ENCODE measurements at regions not wholly inside any gene's neighbourhood (a gene's known extent, or its start where the extent isn't known, plus 50 kb on each side); places are given as distances from the start of the nearest gene placed in this dataset.

- no peaks in the 10 kb centered on the region for H3K36me3 ChIP-seq (ENCODE audit: insufficient read depth, low read length, poor library complexity, severe bottlenecking)
- peaks cover 10% of the 10 kb centered on the region for H3K27me3 ChIP-seq (replicated peaks; ENCODE audit: insufficient read depth, low read depth, low read length, poor library complexity)
- POLR2A ChIA-PET (ENCODE audit: low non-redundant PET): no interaction called here
- no peak overlapping the region for H3K27ac ChIP-seq (ENCODE audit: low read depth, low read length, poor library complexity, severe bottlenecking)
- intact Hi-C loops (cut with micrococcal nuclease; ENCODE audit: unreplicated experiment): loop anchor here (5.0 kb wide), 2 partner anchors 162 to 1163 kb away; no protein-coding TSS in a partner anchor
- H3K4me1 ChIP-seq (ENCODE audit: insufficient read depth, low read length, poor library complexity, severe bottlenecking): no peaks in the 10 kb centered on the region
- no peaks in the 10 kb centered on the region for H3K9me3 ChIP-seq (ENCODE audit: low read depth, low read length, poor library complexity, severe bottlenecking)
- CTCF ChIA-PET: no interaction called here
- no TSS peak for BruUV-seq (replicated peaks)
- no peak overlapping the region for H3K4me3 ChIP-seq (ENCODE audit: low read depth, low read length, poor library complexity, severe bottlenecking)
- no peak for DNase-seq (ENCODE audit: low spot score)
- TF ChIP-seq CTCF (conservative IDR thresholded peaks at IDR 0.05; ENCODE audit: low read depth, low read length) (no peak), EZH2 (IDR thresholded peaks at IDR 0.05; ENCODE audit: borderline replicate concordance, low read depth, low read length, poor library complexity, severe bottlenecking) (no peak)
Observed at GRCh38 chr5:10859393-10860195, 98.6 kb upstream of the DAP start.

GRCh38 chr5:10858945-10859344 is 97.9 kb upstream of the DAP start:
- CTCF ChIA-PET: no interaction called here
- Histone ChIP-seq H3K9me3 (ENCODE audit: low read depth, low read length, poor library complexity, severe bottlenecking) (no peaks in the 10 kb centered on the region), H3K4me3 (ENCODE audit: low read depth, low read length, poor library complexity, severe bottlenecking) (no peak overlapping the region), H3K27ac (ENCODE audit: low read depth, low read length, poor library complexity, severe bottlenecking) (no peak overlapping the region), H3K4me1 (ENCODE audit: insufficient read depth, low read length, poor library complexity, severe bottlenecking) (no peaks in the 10 kb centered on the region), H3K36me3 (ENCODE audit: insufficient read depth, low read length, poor library complexity, severe bottlenecking) (no peaks in the 10 kb centered on the region), H3K27me3 (replicated peaks; ENCODE audit: insufficient read depth, low read depth, low read length, poor library complexity) (peaks cover 15% of the 10 kb centered on the region)
- intact Hi-C loops (cut with micrococcal nuclease; ENCODE audit: unreplicated experiment): no loop called here
- POLR2A ChIA-PET (ENCODE audit: low non-redundant PET): no interaction called here
- TF ChIP-seq EZH2 (IDR thresholded peaks at IDR 0.05; ENCODE audit: borderline replicate concordance, low read depth, low read length, poor library complexity, severe bottlenecking) (no peak), CTCF (conservative IDR thresholded peaks at IDR 0.05; ENCODE audit: low read depth, low read length) (no peak)
- BruUV-seq (replicated peaks): no TSS peak
- DNase-seq (ENCODE audit: low spot score): no peak

GRCh38 chr5:10858307-10858706 is 97.3 kb upstream of the DAP start:
- TF ChIP-seq EZH2 (IDR thresholded peaks at IDR 0.05; ENCODE audit: borderline replicate concordance, low read depth, low read length, poor library complexity, severe bottlenecking) (no peak), CTCF (conservative IDR thresholded peaks at IDR 0.05; ENCODE audit: low read depth, low read length) (no peak)
- BruUV-seq (replicated peaks): no TSS peak
- Histone ChIP-seq H3K9me3 (ENCODE audit: low read depth, low read length, poor library complexity, severe bottlenecking) (no peaks in the 10 kb centered on the region), H3K4me3 (ENCODE audit: low read depth, low read length, poor library complexity, severe bottlenecking) (no peak overlapping the region), H3K27ac (ENCODE audit: low read depth, low read length, poor library complexity, severe bottlenecking) (no peak overlapping the region), H3K27me3 (replicated peaks; ENCODE audit: insufficient read depth, low read depth, low read length, poor library complexity) (peaks cover 15% of the 10 kb centered on the region), H3K4me1 (ENCODE audit: insufficient read depth, low read length, poor library complexity, severe bottlenecking) (no peaks in the 10 kb centered on the region), H3K36me3 (ENCODE audit: insufficient read depth, low read length, poor library complexity, severe bottlenecking) (no peaks in the 10 kb centered on the region)
- intact Hi-C loops (cut with micrococcal nuclease; ENCODE audit: unreplicated experiment): no loop called here
- ChIA-PET CTCF (no interaction called here), POLR2A (ENCODE audit: low non-redundant PET) (no interaction called here)
- no peak for DNase-seq (ENCODE audit: low spot score)
